Activated CD4-positive, alpha-beta memory T cell treated with anti-CD3 and anti-CD28 coated beads, Interleukin-2, amount 10 ng/mL, durations not matched to agents 7 days and 5 days (primary cell): ENCODE measurements at regions not wholly inside any gene's neighbourhood (a gene's known extent, or its start where the extent isn't known, plus 50 kb on each side); places are given as distances from the start of the nearest gene placed in this dataset.

ENCODE experiments used
- CTCF ChIA-PET: fragments of 350-600 bp; sonication (Branson Sonifier 250); formaldehyde crosslinking; loops from one replicate; lab custom pipeline; 2021; ENCODE audit warnings: antibody characterized with exemption, inconsistent platforms; lab: Charles Lee
- POLR2A ChIA-PET: fragments of 350-600 bp; sonication (Branson Sonifier 250); formaldehyde crosslinking; loops from one replicate; lab custom pipeline; 2021; ENCODE audit warnings: antibody characterized with exemption; lab: Charles Lee
- DNase-seq: peaks from one replicate; pipeline ENCODE4 v3.0.0-alpha.2; 2020
- H3K27ac Mint-ChIP-seq: one replicate; pipeline ENCODE4 v1.8.0; 2021; ENCODE audit warnings: mild to moderate bottlenecking, mixed read lengths
- H3K27me3 Mint-ChIP-seq: one replicate; pipeline ENCODE4 v1.8.0; 2021; ENCODE audit warnings: mixed read lengths
- H3K36me3 Mint-ChIP-seq: one replicate; pipeline ENCODE4 v1.8.0; 2021; ENCODE audit warnings: low read depth, mixed read lengths
- H3K4me1 Mint-ChIP-seq: one replicate; pipeline ENCODE4 v1.8.0; 2021; ENCODE audit warnings: mixed read lengths
- H3K4me3 Mint-ChIP-seq: one replicate; pipeline ENCODE4 v1.8.0; 2021; ENCODE audit warnings: mild to moderate bottlenecking, mixed read lengths
- H3K9me3 Mint-ChIP-seq: one replicate; pipeline ENCODE4 v1.8.0; 2021; ENCODE audit warnings: mixed read lengths

GRCh38 chr2:8059255-8059654, 622.6 kb upstream of the ID2 start:
- DNase-seq: no peak
- POLR2A ChIA-PET: no interaction called here
- Mint-ChIP-seq H3K36me3 (peaks cover 14% of the 10 kb centered on the region), H3K4me3 (no peak overlapping the region), H3K27ac (no peak overlapping the region), H3K4me1 (peaks cover 19% of the 10 kb centered on the region), H3K9me3 (peaks cover 18% of the 10 kb centered on the region), H3K27me3 (no peaks in the 10 kb centered on the region)
- CTCF ChIA-PET: no interaction called here

DNA sequence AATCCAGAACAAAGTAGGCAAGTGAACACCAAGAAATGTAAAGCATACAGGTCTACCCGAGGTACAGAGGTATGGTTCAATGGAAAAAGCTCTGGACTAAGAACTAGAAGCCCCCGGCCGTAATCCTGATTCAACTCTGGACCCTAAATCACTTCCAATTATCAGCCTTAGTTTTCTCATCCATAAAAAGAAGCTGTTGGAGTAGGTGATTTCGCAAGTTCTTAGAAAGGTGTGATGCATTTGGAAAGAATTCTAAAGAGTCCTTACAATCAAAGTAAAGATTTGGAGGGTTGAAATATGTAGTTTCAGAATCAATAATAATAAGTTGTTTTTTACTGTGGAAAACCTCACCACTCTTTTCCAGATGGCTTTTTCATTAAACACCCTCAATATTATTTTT, 622.1 kb upstream of the ID2 start:
- ChIA-PET POLR2A (no interaction called here), CTCF (no interaction called here)
- Mint-ChIP-seq H3K27ac (no peak overlapping the region), H3K4me1 (peaks cover 19% of the 10 kb centered on the region), H3K4me3 (no peak overlapping the region), H3K27me3 (no peaks in the 10 kb centered on the region), H3K9me3 (peaks cover 24% of the 10 kb centered on the region), H3K36me3 (peaks cover 17% of the 10 kb centered on the region)
- no peak for DNase-seq

- Mint-ChIP-seq H3K9me3 (peaks cover 28% of the 10 kb centered on the region), H3K4me3 (no peak overlapping the region), H3K36me3 (peaks cover 22% of the 10 kb centered on the region), H3K27me3 (no peaks in the 10 kb centered on the region), H3K27ac (no peak overlapping the region), H3K4me1 (peaks cover 19% of the 10 kb centered on the region)
- ChIA-PET CTCF (no interaction called here), POLR2A (interaction anchor here (1.2 kb wide), 1 partner anchor 15 kb away, joined by 3 read pairs; no protein-coding TSS in a partner anchor)
- no peak for DNase-seq
Measured at GRCh38 chr2:8061219-8061618, 620.6 kb upstream of the ID2 start.

GRCh38 chr2:8064603-8065002, 617.3 kb upstream of the ID2 start:
- no peak for DNase-seq
- POLR2A ChIA-PET: no interaction called here

GRCh38 chr2:8065191-8065590, 616.7 kb upstream of the ID2 start:
- Mint-ChIP-seq H3K4me3 (no peak overlapping the region), H3K4me1 (peaks cover 11% of the 10 kb centered on the region), H3K9me3 (peaks cover 18% of the 10 kb centered on the region), H3K27ac (no peak overlapping the region), H3K36me3 (peaks cover 16% of the 10 kb centered on the region), H3K27me3 (no peaks in the 10 kb centered on the region)
- CTCF ChIA-PET: no interaction called here
- DNase-seq: no peak
- POLR2A ChIA-PET: no interaction called here

More at GRCh38 chr2:8064603-8065002, 617.3 kb upstream of the ID2 start:
- Mint-ChIP-seq H3K4me1 (peaks cover 14% of the 10 kb centered on the region), H3K27ac (no peak overlapping the region), H3K36me3 (peaks cover 16% of the 10 kb centered on the region), H3K27me3 (no peaks in the 10 kb centered on the region), H3K9me3 (peaks cover 18% of the 10 kb centered on the region), H3K4me3 (no peak overlapping the region)
- CTCF ChIA-PET: no interaction called here

DNA sequence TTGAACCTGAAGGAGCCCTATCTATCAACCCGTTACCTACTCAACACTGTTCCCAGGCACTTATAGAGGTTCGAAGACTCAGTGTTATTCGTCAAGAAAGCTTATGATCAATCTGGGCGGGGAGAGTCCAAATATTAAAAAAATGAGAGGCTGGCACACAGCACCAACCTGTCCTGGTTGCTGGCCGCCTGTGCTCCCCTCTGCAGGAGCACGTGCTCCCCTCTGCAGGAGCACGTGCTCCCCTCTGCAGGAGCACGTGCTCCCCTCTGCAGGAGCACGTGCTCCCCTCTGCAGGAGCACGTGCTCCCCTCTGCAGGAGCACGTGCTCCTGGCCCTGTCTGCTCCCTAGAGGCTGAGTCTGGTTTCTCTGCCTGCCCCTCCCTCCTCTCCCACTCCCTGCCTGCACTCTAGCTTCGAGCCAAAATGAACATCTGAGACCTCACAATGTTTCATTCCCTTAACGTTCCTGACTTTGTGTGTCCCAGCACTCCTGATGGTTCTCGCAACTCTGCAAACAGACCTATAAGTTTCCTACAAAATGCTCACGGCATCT, 614.0 kb upstream of the ID2 start:
- H3K36me3 Mint-ChIP-seq: peaks cover 16% of the 10 kb centered on the region
- POLR2A ChIA-PET: no interaction called here
- H3K27ac Mint-ChIP-seq: no peak overlapping the region
- DNase-seq: no peak
- H3K4me1 Mint-ChIP-seq: peaks cover 10% of the 10 kb centered on the region
- no peaks in the 10 kb centered on the region for H3K27me3 Mint-ChIP-seq
- H3K4me3 Mint-ChIP-seq: no peak overlapping the region
- CTCF ChIA-PET: no interaction called here
- peaks cover 18% of the 10 kb centered on the region for H3K9me3 Mint-ChIP-seq

DNA sequence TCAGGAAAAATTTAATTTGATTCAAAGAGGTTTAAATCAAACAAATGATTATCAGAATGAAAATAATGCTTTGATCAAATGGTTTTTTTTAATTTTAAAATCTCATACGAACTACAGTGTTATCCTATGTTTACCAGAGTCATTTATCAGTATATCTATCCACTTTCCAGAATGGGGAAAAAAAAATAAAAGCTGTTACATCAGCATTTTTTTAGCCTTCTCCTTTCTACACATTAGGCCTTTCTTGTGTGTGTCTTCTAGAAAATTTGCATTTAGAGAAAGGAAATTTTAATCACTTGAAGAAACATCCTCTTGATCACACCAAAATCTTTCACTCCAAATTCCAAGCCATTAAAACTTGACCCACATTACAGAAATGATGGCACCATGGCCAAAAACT, 608.9 kb upstream of the ID2 start:
- H3K4me3 Mint-ChIP-seq: no peak overlapping the region
- no peak overlapping the region for H3K27ac Mint-ChIP-seq
- peaks cover 16% of the 10 kb centered on the region for H3K36me3 Mint-ChIP-seq
- H3K9me3 Mint-ChIP-seq: peaks cover 12% of the 10 kb centered on the region
- no peaks in the 10 kb centered on the region for H3K27me3 Mint-ChIP-seq
- ChIA-PET POLR2A (no interaction called here), CTCF (no interaction called here)
- peaks cover 28% of the 10 kb centered on the region for H3K4me1 Mint-ChIP-seq
- DNase-seq: no peak

GRCh38 chr2:8073916-8074315, 607.9 kb upstream of the ID2 start:
- ChIA-PET POLR2A (no interaction called here), CTCF (no interaction called here)
- no peak overlapping the region for H3K27ac Mint-ChIP-seq
- no peaks in the 10 kb centered on the region for H3K27me3 Mint-ChIP-seq
- no peak overlapping the region for H3K4me3 Mint-ChIP-seq
- peaks cover 22% of the 10 kb centered on the region for H3K36me3 Mint-ChIP-seq
- H3K4me1 Mint-ChIP-seq: peaks cover 30% of the 10 kb centered on the region
- no peak for DNase-seq
- peaks cover 19% of the 10 kb centered on the region for H3K9me3 Mint-ChIP-seq

GRCh38 chr2:8076448-8077342, 605.2 kb upstream of the ID2 start:
- CTCF ChIA-PET: no interaction called here
- H3K36me3 Mint-ChIP-seq: peaks cover 22% of the 10 kb centered on the region
- peak; percentile 29 for DNase-seq
- H3K4me1 Mint-ChIP-seq: peaks cover 21% of the 10 kb centered on the region
- POLR2A ChIA-PET: interaction anchor here (0.8 kb wide), 1 partner anchor 608 kb away, joined by 3 read pairs; no protein-coding TSS in a partner anchor
- H3K4me3 Mint-ChIP-seq: peak overlapping the region; percentile 12
- H3K27ac Mint-ChIP-seq: peak overlapping the region; percentile 53
- H3K9me3 Mint-ChIP-seq: peaks cover 19% of the 10 kb centered on the region
- H3K27me3 Mint-ChIP-seq: no peaks in the 10 kb centered on the region

DNA sequence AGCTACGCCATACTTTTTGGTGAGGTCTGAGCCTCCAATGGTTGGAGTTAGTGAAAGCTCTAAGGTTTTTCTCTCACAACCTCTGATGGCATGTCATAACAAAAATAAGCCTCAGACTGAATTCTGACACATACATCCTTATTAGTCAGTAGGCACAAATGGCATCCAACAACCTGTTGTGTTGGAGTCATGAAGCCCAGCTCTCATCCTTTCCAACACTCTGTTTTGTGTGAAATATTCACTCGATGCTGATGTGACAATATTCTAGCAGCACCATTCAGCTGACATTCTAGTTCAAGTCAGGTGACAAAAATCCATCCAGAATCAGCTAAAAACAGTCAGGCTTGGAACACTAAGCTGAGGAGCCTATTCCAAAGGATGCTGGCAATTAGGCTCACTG, 603.2 kb upstream of the ID2 start:
- ChIA-PET CTCF (no interaction called here), POLR2A (no interaction called here)
- peaks cover 21% of the 10 kb centered on the region for H3K4me1 Mint-ChIP-seq
- no peaks in the 10 kb centered on the region for H3K27me3 Mint-ChIP-seq
- peaks cover 19% of the 10 kb centered on the region for H3K9me3 Mint-ChIP-seq
- peaks cover 22% of the 10 kb centered on the region for H3K36me3 Mint-ChIP-seq
- no peak overlapping the region for H3K27ac Mint-ChIP-seq
- H3K4me3 Mint-ChIP-seq: no peak overlapping the region
- DNase-seq: no peak

- no peak overlapping the region for H3K27ac Mint-ChIP-seq
- ChIA-PET POLR2A (no interaction called here), CTCF (no interaction called here)
- peaks cover 19% of the 10 kb centered on the region for H3K9me3 Mint-ChIP-seq
- no peak overlapping the region for H3K4me3 Mint-ChIP-seq
- peaks cover 21% of the 10 kb centered on the region for H3K4me1 Mint-ChIP-seq
- H3K27me3 Mint-ChIP-seq: no peaks in the 10 kb centered on the region
- H3K36me3 Mint-ChIP-seq: peaks cover 22% of the 10 kb centered on the region
- no peak for DNase-seq
Measured at GRCh38 chr2:8080063-8080462, 601.8 kb upstream of the ID2 start.

- ChIA-PET CTCF (no interaction called here), POLR2A (no interaction called here)
- no peak overlapping the region for H3K4me3 Mint-ChIP-seq
- peaks cover 15% of the 10 kb centered on the region for H3K4me1 Mint-ChIP-seq
- H3K27me3 Mint-ChIP-seq: no peaks in the 10 kb centered on the region
- no peak for DNase-seq
- H3K27ac Mint-ChIP-seq: no peak overlapping the region
- H3K9me3 Mint-ChIP-seq: peaks cover 19% of the 10 kb centered on the region
- peaks cover 22% of the 10 kb centered on the region for H3K36me3 Mint-ChIP-seq
Measured at GRCh38 chr2:8081130-8081529, 600.7 kb upstream of the ID2 start.

- Mint-ChIP-seq H3K4me1 (peaks cover 2% of the 10 kb centered on the region), H3K4me3 (no peak overlapping the region), H3K27ac (no peak overlapping the region), H3K27me3 (no peaks in the 10 kb centered on the region), H3K9me3 (peaks cover 7% of the 10 kb centered on the region), H3K36me3 (peaks cover 8% of the 10 kb centered on the region)
- CTCF ChIA-PET: no interaction called here
- POLR2A ChIA-PET: no interaction called here
- no peak for DNase-seq
Measured at GRCh38 chr2:8082840-8083239, 599.0 kb upstream of the ID2 start.
